HL-60 (cell line): ENCODE measurements at regions not wholly inside any gene's neighbourhood (a gene's known extent, or its start where the extent isn't known, plus 50 kb on each side); places are given as distances from the start of the nearest gene placed in this dataset.

Experiments
- POLR2AphosphoS5 ChIP-seq: IDR thresholded peaks from 2 replicates; pipeline ENCODE4 v1.6.1; 2012; ENCODE audit warnings: low read depth
- TF ChIP-seq, protein P1 (sequence below): IDR thresholded peaks from one replicate; pipeline ENCODE4 v1.5.1; 2011; ENCODE audit warnings: low read length, control low read depth, inconsistent platforms; ENCODE audit not compliant: insufficient read depth

DNA sequence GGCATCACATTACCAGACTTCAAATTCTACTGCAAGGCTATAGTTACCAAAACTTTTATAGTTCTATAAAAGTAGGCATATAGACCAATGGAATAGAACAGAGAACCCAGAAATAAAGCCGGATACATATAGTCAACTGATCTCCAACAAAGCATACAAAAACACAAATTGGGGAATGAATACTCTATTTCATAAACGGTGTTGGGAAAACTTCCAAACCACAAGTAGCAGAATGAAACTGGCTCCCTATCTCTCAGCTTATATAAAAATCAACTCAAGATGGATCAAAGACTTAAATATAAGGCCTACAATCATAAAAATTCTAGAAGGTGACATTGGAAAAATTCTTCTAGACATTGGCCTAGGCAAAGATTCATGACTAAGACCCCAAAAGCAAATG is 187.9 kb upstream of the PLXNC1 start:
- TF ChIP-seq, protein P1, sequence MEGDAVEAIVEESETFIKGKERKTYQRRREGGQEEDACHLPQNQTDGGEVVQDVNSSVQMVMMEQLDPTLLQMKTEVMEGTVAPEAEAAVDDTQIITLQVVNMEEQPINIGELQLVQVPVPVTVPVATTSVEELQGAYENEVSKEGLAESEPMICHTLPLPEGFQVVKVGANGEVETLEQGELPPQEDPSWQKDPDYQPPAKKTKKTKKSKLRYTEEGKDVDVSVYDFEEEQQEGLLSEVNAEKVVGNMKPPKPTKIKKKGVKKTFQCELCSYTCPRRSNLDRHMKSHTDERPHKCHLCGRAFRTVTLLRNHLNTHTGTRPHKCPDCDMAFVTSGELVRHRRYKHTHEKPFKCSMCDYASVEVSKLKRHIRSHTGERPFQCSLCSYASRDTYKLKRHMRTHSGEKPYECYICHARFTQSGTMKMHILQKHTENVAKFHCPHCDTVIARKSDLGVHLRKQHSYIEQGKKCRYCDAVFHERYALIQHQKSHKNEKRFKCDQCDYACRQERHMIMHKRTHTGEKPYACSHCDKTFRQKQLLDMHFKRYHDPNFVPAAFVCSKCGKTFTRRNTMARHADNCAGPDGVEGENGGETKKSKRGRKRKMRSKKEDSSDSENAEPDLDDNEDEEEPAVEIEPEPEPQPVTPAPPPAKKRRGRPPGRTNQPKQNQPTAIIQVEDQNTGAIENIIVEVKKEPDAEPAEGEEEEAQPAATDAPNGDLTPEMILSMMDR = no peak
- TF ChIP-seq POLR2AphosphoS5 = no peak
